ENCODE measurements at regions not wholly inside any gene's neighbourhood (a gene's known extent, or its start where the extent isn't known, plus 50 kb on each side); places are given as distances from the start of the nearest gene placed in this dataset.

DNA sequence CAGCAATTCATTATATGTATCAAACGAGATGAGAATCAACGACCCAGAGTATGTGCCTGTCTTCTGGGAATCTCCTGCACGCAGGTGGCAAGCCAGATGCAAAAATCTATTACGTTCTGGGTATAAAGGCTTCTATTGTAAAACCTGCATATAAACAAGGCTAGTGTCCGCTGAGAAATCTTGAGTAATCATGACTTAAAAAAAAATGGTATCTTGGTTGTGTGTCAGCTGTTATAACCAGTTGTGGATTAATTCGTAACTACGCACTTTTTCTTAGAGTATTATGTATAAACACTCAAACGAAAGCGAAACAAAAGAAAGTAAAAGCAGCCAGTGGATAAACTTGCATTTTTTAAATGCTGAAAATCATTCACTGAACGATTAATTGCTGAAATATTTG lies 509.1 kb downstream of the RSL24D1 start:
- no peak for TF ChIP-seq GATA2 (IDR thresholded peaks at IDR 0.05; ENCODE audit: low read depth, low read length)
- no peak for TF ChIP-seq GATA3 (IDR thresholded peaks at IDR 0.05; ENCODE audit: low read depth, low read length)

Measured in SH-SY5Y (cell line).